Spleen (tissue), 7 donors: ENCODE measurements at regions not wholly inside any gene's neighbourhood (a gene's known extent, or its start where the extent isn't known, plus 50 kb on each side); places are given as distances from the start of the nearest gene placed in this dataset.

Source experiments
- CTCF ChIP-seq, 11 experiments: fragments of 200-600 bp in 7 of 11; fragments of 450-650 bp in 4 of 11; sonication (generic) in 4 of 11; IDR thresholded peaks in 8 of 11; conservative IDR thresholded peaks in 3 of 11; 1 replicate in 7 of 11; 2 replicates in 4 of 11; pipeline versions ENCODE4 v1.4.0 to v1.8.0; 2016 to 2021; ENCODE audit warnings: antibody characterized with exemption in 11 of 11, inconsistent platforms in 4 of 11, mild to moderate bottlenecking in 1 of 11
- POLR2A ChIP-seq, 3 donors: fragments of 450-650 bp; IDR thresholded peaks; one replicate each; pipeline ENCODE4 v1.5.1; 2017; ENCODE audit warnings: antibody characterized with exemption in 3 of 3, mild to moderate bottlenecking in 1 of 3
- POLR2AphosphoS5 ChIP-seq, 3 donors: sonication (generic); formaldehyde crosslinking; IDR thresholded peaks; one replicate each; pipeline ENCODE4 v1.5.1; 2017; ENCODE audit warnings: antibody characterized with exemption in 3 of 3
- donor health status: DM: no; HTN: no; CAD: no; lungs with moderate emphysema.
- donor health status: DM: no; HTN: no; CAD: no.
- donor health status: DM: no; HTN: no; CAD: no.

- TF ChIP-seq CTCF (IDR thresholded peaks at IDR 0.05 in 8 of 11, conservative IDR thresholded peaks at IDR 0.05 in 3 of 11) (no peak), POLR2AphosphoS5 (IDR thresholded peaks at IDR 0.05) (no peak), POLR2A (IDR thresholded peaks at IDR 0.05) (no peak)
Measured at GRCh38 chr13:62767473-62767872, 1351.8 kb upstream of the PCDH20 start.
